ENCODE measurements at regions not wholly inside any gene's neighbourhood (a gene's known extent, or its start where the extent isn't known, plus 50 kb on each side); places are given as distances from the start of the nearest gene placed in this dataset.

DNA sequence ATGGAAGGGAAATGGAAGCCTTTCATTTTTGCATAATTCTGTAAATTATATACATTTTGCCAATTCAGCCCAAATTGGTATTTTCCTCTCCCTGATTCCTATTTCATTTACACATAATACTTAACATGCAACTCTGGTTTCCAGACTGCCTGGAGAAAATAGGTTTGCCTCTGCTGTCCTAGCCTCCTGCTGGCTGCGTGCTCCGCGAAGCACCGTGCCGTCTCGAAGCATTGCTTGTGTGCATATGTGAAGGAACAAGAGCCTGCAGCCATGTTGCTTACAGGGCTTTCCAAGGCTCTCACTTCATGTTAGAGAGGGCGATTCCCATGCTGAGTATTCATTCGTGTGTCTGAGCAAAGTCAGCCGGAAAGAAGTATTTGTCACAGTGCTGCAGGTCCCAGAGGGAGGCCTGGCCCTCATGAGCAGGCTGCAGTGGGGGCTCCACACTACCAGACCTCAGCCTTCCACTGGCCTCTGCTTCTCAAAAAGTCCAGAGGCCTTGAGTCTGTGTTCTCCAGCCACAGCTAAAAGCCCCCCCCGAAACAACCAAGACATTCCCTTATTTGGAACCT is 66.5 kb downstream of the CLRN3 start:
- no peak overlapping the region for H3K4me3 ChIP-seq (ENCODE audit: low read depth, low read length)
- WGBS (ENCODE audit: insufficient coverage) = 32% methylated on average over 10 of the region's 10 CpGs
- no peak overlapping the region for H3K27ac ChIP-seq (ENCODE audit: low read depth, low read length)
- no peaks in the 10 kb centered on the region for H3K36me3 ChIP-seq (ENCODE audit: control insufficient read depth, insufficient read depth, low read length)
- H3K9me3 ChIP-seq (ENCODE audit: control insufficient read depth, insufficient read depth, low read length) = no peaks in the 10 kb centered on the region
- H3K4me1 ChIP-seq (ENCODE audit: control insufficient read depth, insufficient read depth, low read length) = no peaks in the 10 kb centered on the region
- peak in 2 of 6 donors; percentile 32 to 82 for DNase-seq (ENCODE audit: low read depth in 4 of 6, low spot score in 6 of 6)
- no peaks in the 10 kb centered on the region for H3K27me3 ChIP-seq (ENCODE audit: control insufficient read depth, insufficient read depth, low read length)

DNA sequence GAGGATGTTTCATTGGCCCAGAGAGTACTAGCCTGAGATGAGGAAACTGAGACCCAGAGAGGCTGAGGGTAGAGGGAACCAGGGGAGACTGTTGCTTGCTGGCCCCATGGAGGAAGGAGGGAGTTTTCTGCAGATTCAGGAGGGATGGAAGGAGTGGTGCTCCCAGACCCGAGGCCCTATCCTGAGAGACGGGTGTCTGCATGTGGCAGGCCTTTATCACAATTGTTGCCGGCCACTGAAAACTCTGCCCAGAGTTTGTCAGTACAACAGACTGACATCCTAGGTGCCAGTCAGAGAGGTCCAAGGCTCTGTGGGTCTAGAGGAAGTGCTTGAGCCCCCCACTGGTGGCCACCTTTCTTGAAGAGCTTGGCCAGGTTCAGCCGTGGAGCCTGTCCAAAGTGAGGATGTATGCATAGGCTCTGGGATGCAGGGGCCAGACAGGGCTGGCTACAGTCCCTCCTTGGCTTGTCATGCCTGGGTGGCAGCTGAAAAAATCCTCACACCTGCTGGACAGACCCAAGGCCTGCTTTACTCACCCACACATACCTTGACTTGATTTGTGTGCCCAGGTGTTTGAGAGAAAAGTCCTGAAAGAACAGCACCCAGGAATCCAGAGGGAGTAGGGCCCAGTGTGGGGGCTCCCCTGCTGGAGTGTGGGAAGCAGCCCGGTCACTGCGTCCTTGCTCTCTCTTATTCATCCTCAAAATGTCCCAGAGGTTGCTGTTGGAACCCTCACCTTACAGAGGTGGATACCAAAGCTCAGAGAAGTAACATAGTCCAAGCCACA is 65.2 kb downstream of the CLRN3 start:
- Histone ChIP-seq H3K36me3 (ENCODE audit: control insufficient read depth, insufficient read depth, low read length) (no peaks in the 10 kb centered on the region), H3K4me1 (ENCODE audit: control insufficient read depth, insufficient read depth, low read length) (no peaks in the 10 kb centered on the region), H3K9me3 (ENCODE audit: control insufficient read depth, insufficient read depth, low read length) (no peaks in the 10 kb centered on the region), H3K27ac (ENCODE audit: low read depth, low read length) (no peak overlapping the region), H3K27me3 (ENCODE audit: control insufficient read depth, insufficient read depth, low read length) (no peaks in the 10 kb centered on the region), H3K4me3 (ENCODE audit: low read depth, low read length) (no peak overlapping the region)
- WGBS (ENCODE audit: insufficient coverage) = 95% methylated on average over 6 of the region's 6 CpGs
- DNase-seq (ENCODE audit: low read depth in 4 of 6, low spot score in 6 of 6) = no peak

Data from spinal cord (tissue), 9 donors.